Gastroesophageal sphincter (tissue), 4 donors: ENCODE measurements at regions not wholly inside any gene's neighbourhood (a gene's known extent, or its start where the extent isn't known, plus 50 kb on each side); places are given as distances from the start of the nearest gene placed in this dataset.

Experiments
- ATAC-seq: fragments of 150-250 bp; one replicate; pipeline ENCODE4 v1.9.1; 2016; ENCODE audit warnings: mild to moderate bottlenecking, moderate library complexity
- H3K27ac ChIP-seq, 4 donors: fragments of 200-600 bp; sonication (generic) in 3 of 4; 1 replicate in 3 of 4; 2 replicates in 1 of 4; pipeline ENCODE4 v1.5.1; 2016 to 2019
- H3K27me3 ChIP-seq: fragments of 200-600 bp; sonication (generic); one replicate; pipeline ENCODE4 v1.5.1; 2019
- H3K36me3 ChIP-seq, 2 donors: fragments of 200-600 bp; sonication (generic); one replicate each; pipeline ENCODE4 v1.5.1; 2019; ENCODE audit warnings: control low read depth in 1 of 2
- H3K4me1 ChIP-seq, 3 donors: fragments of 200-600 bp; sonication (generic); 1 replicate in 2 of 3; 2 replicates in 1 of 3; pipeline ENCODE4 v1.5.1; 2016 to 2019; ENCODE audit warnings: control low read depth in 2 of 3
- H3K4me3 ChIP-seq, 2 donors: fragments of 200-600 bp; sonication (generic); one replicate each; pipeline ENCODE4 v1.5.1; 2019; ENCODE audit warnings: mild to moderate bottlenecking in 1 of 2, moderate library complexity in 1 of 2
- H3K9me3 ChIP-seq, 3 donors: fragments of 200-600 bp; sonication (generic); one replicate each; pipeline ENCODE4 v1.5.1; 2017 to 2019; ENCODE audit warnings: control low read depth in 2 of 3
- CTCF ChIP-seq, 4 experiments: fragments of 200-600 bp in 2 of 4; fragments of 450-650 bp in 2 of 4; sonication (generic) in 1 of 4; IDR thresholded peaks; one replicate each; pipeline ENCODE4 v1.5.1; 2017 to 2019; ENCODE audit warnings: antibody characterized with exemption in 4 of 4, mild to moderate bottlenecking in 2 of 4, moderate library complexity in 2 of 4
- EP300 ChIP-seq: sonication (generic); formaldehyde crosslinking; IDR thresholded peaks from one replicate; pipeline ENCODE4 v1.6.1; 2017; ENCODE audit warnings: antibody characterized with exemption, mild to moderate bottlenecking
- POLR2A ChIP-seq, 2 donors: fragments of 450-650 bp; IDR thresholded peaks; one replicate each; pipeline ENCODE4 v1.6.1; 2017; ENCODE audit warnings: antibody characterized with exemption in 2 of 2, mild to moderate bottlenecking in 2 of 2, moderate library complexity in 1 of 2
- POLR2AphosphoS5 ChIP-seq: sonication (generic); formaldehyde crosslinking; IDR thresholded peaks from one replicate; pipeline ENCODE4 v1.6.1; 2017; ENCODE audit warnings: antibody characterized with exemption
- WGBS, 2 donors: methylation state at CpG; one replicate each; pipeline ENCODE4 v1.1.5; 2018; ENCODE audit warnings: low coverage in 1 of 2; 5-methylcytosine and 5-hydroxymethylcytosine counted together

GRCh38 chr1:193774536-193775323 lies 588.3 kb upstream of the B3GALT2 start:
- Histone ChIP-seq H3K4me1 (no peaks in the 10 kb centered on the region), H3K27ac (no peak overlapping the region), H3K4me3 (no peak overlapping the region), H3K27me3 (no peaks in the 10 kb centered on the region), H3K36me3 (no peaks in the 10 kb centered on the region), H3K9me3 (no peaks in the 10 kb centered on the region)
- 89 to 100% methylated on average over 2 of the region's 2 CpGs for WGBS, 2 donors
- TF ChIP-seq CTCF (IDR thresholded peaks at IDR 0.05) = no peak
- no peak for TF ChIP-seq EP300
- no peak for TF ChIP-seq POLR2AphosphoS5
- ATAC-seq = no peak

DNA sequence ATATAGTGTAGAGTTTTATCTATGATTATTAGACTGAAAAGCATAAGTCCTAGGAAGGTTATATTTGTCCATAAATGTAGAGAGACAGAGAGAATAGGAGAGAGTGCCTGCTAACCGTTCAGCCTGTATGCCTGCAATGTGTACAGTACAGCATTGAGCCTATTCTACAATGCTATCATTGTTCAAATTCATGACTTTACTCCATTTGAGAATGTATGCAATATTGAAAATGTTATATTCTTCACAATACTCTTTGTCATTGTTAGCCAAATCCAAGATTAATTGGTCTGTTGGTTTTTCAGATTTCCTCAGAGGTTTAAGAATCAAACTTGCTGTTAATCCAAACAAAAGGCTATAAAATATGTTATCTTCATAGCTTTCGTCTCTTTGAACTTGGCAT lies 585.2 kb upstream of the B3GALT2 start:
- Histone ChIP-seq H3K4me1 (no peaks in the 10 kb centered on the region), H3K9me3 (no peaks in the 10 kb centered on the region), H3K4me3 (no peak overlapping the region), H3K27me3 (no peaks in the 10 kb centered on the region), H3K36me3 (no peaks in the 10 kb centered on the region), H3K27ac (no peak overlapping the region)
- no peak for ATAC-seq
- TF ChIP-seq POLR2A (IDR thresholded peaks at IDR 0.05) (no peak), EP300 (no peak), POLR2AphosphoS5 (no peak), CTCF (IDR thresholded peaks at IDR 0.05) (no peak)
- WGBS, 2 donors = 71 to 74% methylated on average over 2 of the region's 2 CpGs

GRCh38 chr1:193769651-193770050 lies 583.2 kb upstream of the B3GALT2 start:
- no peak for ATAC-seq
- Histone ChIP-seq H3K27ac (no peak overlapping the region), H3K4me1 (no peaks in the 10 kb centered on the region), H3K36me3 (no peaks in the 10 kb centered on the region), H3K27me3 (no peaks in the 10 kb centered on the region), H3K4me3 (no peak overlapping the region), H3K9me3 (no peaks in the 10 kb centered on the region)
- TF ChIP-seq POLR2A (IDR thresholded peaks at IDR 0.05) (no peak), EP300 (no peak), POLR2AphosphoS5 (no peak), CTCF (IDR thresholded peaks at IDR 0.05) (no peak)
- WGBS, 2 donors = 90 to 95% methylated on average over 2 of the region's 2 CpGs

DNA sequence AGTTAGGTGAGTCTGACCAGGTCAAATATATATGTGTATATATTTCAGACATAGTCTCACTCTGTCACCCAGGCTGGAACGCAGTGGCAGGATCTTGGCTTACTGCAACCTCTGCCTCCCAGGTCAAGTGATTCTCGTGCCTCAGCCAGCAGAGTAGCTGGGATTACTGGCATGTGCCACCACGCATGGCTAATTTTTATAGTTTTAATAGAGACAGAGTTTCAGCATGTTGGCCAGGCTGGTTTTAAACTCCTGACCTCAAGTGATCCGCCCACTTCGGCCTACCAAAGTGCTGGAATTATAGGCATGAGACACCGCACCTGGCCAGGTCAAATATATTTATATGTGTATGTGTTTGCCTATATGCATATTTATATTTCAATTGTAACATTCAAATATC lies 581.5 kb upstream of the B3GALT2 start:
- H3K36me3 ChIP-seq = no peaks in the 10 kb centered on the region
- H3K27ac ChIP-seq = no peak overlapping the region
- no peak for ATAC-seq
- H3K4me1 ChIP-seq = peaks cover 0 to 7% (median 0%) of the 10 kb centered on the region in 3 donors
- TF ChIP-seq POLR2A (IDR thresholded peaks at IDR 0.05) (no peak), CTCF (IDR thresholded peaks at IDR 0.05) (no peak), POLR2AphosphoS5 (no peak), EP300 (no peak)
- H3K4me3 ChIP-seq = no peak overlapping the region
- no peaks in the 10 kb centered on the region for H3K27me3 ChIP-seq
- WGBS, 2 donors = 90 to 100% methylated on average over 5 to 6 of the region's 6 CpGs
- no peaks in the 10 kb centered on the region for H3K9me3 ChIP-seq

- peaks cover 0 to 8% (median 0%) of the 10 kb centered on the region in 3 donors for H3K4me1 ChIP-seq
- no peaks in the 10 kb centered on the region for H3K27me3 ChIP-seq
- no peak for ATAC-seq
- 79 to 94% methylated on average over 3 to 5 of the region's 5 CpGs for WGBS, 2 donors
- H3K27ac ChIP-seq = no peak overlapping the region
- no peaks in the 10 kb centered on the region for H3K36me3 ChIP-seq
- no peak overlapping the region for H3K4me3 ChIP-seq
- TF ChIP-seq POLR2A (IDR thresholded peaks at IDR 0.05) (no peak), CTCF (IDR thresholded peaks at IDR 0.05) (no peak), EP300 (no peak), POLR2AphosphoS5 (no peak)
- H3K9me3 ChIP-seq = no peaks in the 10 kb centered on the region
Measured at GRCh38 chr1:193766329-193766728, 579.9 kb upstream of the B3GALT2 start.
